ENCODE measurements at regions not wholly inside any gene's neighbourhood (a gene's known extent, or its start where the extent isn't known, plus 50 kb on each side); places are given as distances from the start of the nearest gene placed in this dataset.

GRCh38 chr6:105746509-105746908 lies 339.6 kb upstream of the PRDM1 start:
- no peak overlapping the region for H3K4me2 ChIP-seq
- DNase-seq: no peak
- H3K79me2 ChIP-seq (ENCODE audit: insufficient read depth): no peaks in the 10 kb centered on the region
- H4K20me1 ChIP-seq (ENCODE audit: insufficient read depth): no peaks in the 10 kb centered on the region
- ChIA-PET CTCF (no interaction called here), POLR2A (no interaction called here)
- peaks cover 8% of the 10 kb centered on the region for H3F3A ChIP-seq (replicated peaks; ENCODE audit: insufficient read depth)
- H3K27ac ChIP-seq (ENCODE audit: low read depth in 2 of 2, low read length in 1 of 2): no peak overlapping the region
- no peak overlapping the region for H2AFZ ChIP-seq (ENCODE audit: low read depth)
- 0 out of 4 replicates have a peak, but pooled peaks cover 0 to 6% of the 10 kb centered on the region in 2 experiments for H3K4me1 ChIP-seq (ENCODE audit: control insufficient read depth in 1 of 2, insufficient read depth in 2 of 2, low read depth in 1 of 2, low read length in 1 of 2)
- no peaks in the 10 kb centered on the region for H3K36me3 ChIP-seq (replicated peaks in 1 of 2; ENCODE audit: control insufficient read depth in 1 of 2, insufficient read depth in 2 of 2, low read length in 1 of 2)
- WGBS (ENCODE audit: low lambda C conversion rate): 67% methylated on average over 1 of the region's 1 CpG
- TF ChIP-seq TAF1 (IDR thresholded peaks at IDR 0.05; ENCODE audit: borderline replicate concordance, low read depth, low read length) (no peak), REST (IDR thresholded peaks at IDR 0.05; ENCODE audit: low read depth, low read length) (no peak), TEAD4 (IDR thresholded peaks at IDR 0.05; ENCODE audit: borderline replicate concordance, insufficient read depth) (no peak), GABPA (IDR thresholded peaks at IDR 0.05; ENCODE audit: low read depth) (no peak), SIN3A (IDR thresholded peaks at IDR 0.05; ENCODE audit: borderline replicate concordance, low read depth, low read length) (no peak), RXRA (IDR thresholded peaks at IDR 0.05; ENCODE audit: borderline replicate concordance, low read depth) (no peak), EP300 (IDR thresholded peaks at IDR 0.05; ENCODE audit: borderline replicate concordance in 1 of 2, low read depth in 1 of 2, low read length in 1 of 2) (no peak), USF2 (IDR thresholded peaks at IDR 0.05; ENCODE audit: borderline replicate concordance, low read depth, low read length) (no peak), YY1 (IDR thresholded peaks at IDR 0.05; ENCODE audit: low read depth) (no peak), MXI1 (IDR thresholded peaks at IDR 0.05; ENCODE audit: low read depth, low read length) (no peak), POLR2AphosphoS5 (IDR thresholded peaks at IDR 0.05; ENCODE audit: low read depth, low read length) (no peak), ELF1 (IDR thresholded peaks at IDR 0.05) (no peak)
- no peaks in the 10 kb centered on the region for H3K9me2 ChIP-seq
- H3K9ac ChIP-seq: no peak overlapping the region
- no peak overlapping the region for H3K4me3 ChIP-seq (ENCODE audit: low read depth in 2 of 2, low read length in 1 of 2)
- no peaks in the 10 kb centered on the region for H3K27me3 ChIP-seq (ENCODE audit: insufficient read depth)
- no peaks in the 10 kb centered on the region for H3K9me3 ChIP-seq

GRCh38 chr6:105746130-105746505 lies 340.0 kb upstream of the PRDM1 start:
- Histone ChIP-seq H4K20me1 (ENCODE audit: insufficient read depth) (no peaks in the 10 kb centered on the region), H3K36me3 (replicated peaks in 1 of 2; ENCODE audit: control insufficient read depth in 1 of 2, insufficient read depth in 2 of 2, low read length in 1 of 2) (no peaks in the 10 kb centered on the region), H3K79me2 (ENCODE audit: insufficient read depth) (no peaks in the 10 kb centered on the region), H3K4me1 (ENCODE audit: control insufficient read depth in 1 of 2, insufficient read depth in 2 of 2, low read depth in 1 of 2, low read length in 1 of 2) (0 out of 4 replicates have a peak, but pooled peaks cover 0 to 6% of the 10 kb centered on the region in 2 experiments), H3K27me3 (ENCODE audit: insufficient read depth) (no peaks in the 10 kb centered on the region), H3K9me2 (no peaks in the 10 kb centered on the region), H3K4me2 (no peak overlapping the region), H3K9ac (no peak overlapping the region), H3K4me3 (ENCODE audit: low read depth in 2 of 2, low read length in 1 of 2) (no peak overlapping the region), H3F3A (replicated peaks; ENCODE audit: insufficient read depth) (peaks cover 8% of the 10 kb centered on the region), H2AFZ (ENCODE audit: low read depth) (no peak overlapping the region), H3K9me3 (no peaks in the 10 kb centered on the region), H3K27ac (ENCODE audit: low read depth in 2 of 2, low read length in 1 of 2) (no peak overlapping the region)
- 33% methylated on average over 1 of the region's 1 CpG for WGBS (ENCODE audit: low lambda C conversion rate)
- no peak for TF ChIP-seq TAF1 (IDR thresholded peaks at IDR 0.05; ENCODE audit: borderline replicate concordance, low read depth, low read length)
- TF ChIP-seq RAD21 (IDR thresholded peaks at IDR 0.05; ENCODE audit: low read length): no peak
- ChIA-PET CTCF (no interaction called here), POLR2A (no interaction called here)
- DNase-seq: no peak
